OCI-LY7 (cell line): ENCODE measurements at regions not wholly inside any gene's neighbourhood (a gene's known extent, or its start where the extent isn't known, plus 50 kb on each side); places are given as distances from the start of the nearest gene placed in this dataset.

Source experiments
- BruUV-seq: library from RNA; stranded (reverse); fragments of 400-500 nt; replicated peaks from 2 replicates; lab custom pipeline; 2021; lab: Mats Ljungman, UMichigan
- CTCF ChIA-PET: fragments of 300-600 bp; sonication (Branson Sonifier 250); formaldehyde crosslinking; loops from one replicate; lab custom pipeline; 2022; ENCODE audit warnings: antibody characterized with exemption; ENCODE audit not compliant: unreplicated experiment; lab: Charles Lee
- POLR2A ChIA-PET: fragments of 300-600 bp; sonication (Branson Sonifier 250); formaldehyde crosslinking; loops from one replicate; lab custom pipeline; 2022; ENCODE audit warnings: antibody characterized with exemption; lab: Charles Lee
- DNase-seq: peaks from one replicate; pipeline ENCODE4 v3.0.0-alpha.2; 2015; ENCODE audit warnings: low spot score
- H2AFZ ChIP-seq: fragments of 200-600 bp; sonication (generic), shearing (Covaris generic); 2 replicates; pipeline ENCODE4 v1.6.1; 2014; ENCODE audit warnings: mild to moderate bottlenecking, antibody characterized with exemption, low read length, moderate library complexity
- H3K27ac ChIP-seq: fragments of 200-600 bp; sonication (generic); 2 replicates; pipeline ENCODE4 v1.5.1; 2014; ENCODE audit warnings: mixed run types, low read depth, mild to moderate bottlenecking, moderate library complexity, low read length, inconsistent platforms; ENCODE audit not compliant: poor library complexity, severe bottlenecking
- H3K36me3 ChIP-seq: fragments of 200-600 bp; sonication (generic); 2 replicates; pipeline ENCODE4 v1.6.1; 2014; ENCODE audit warnings: mild to moderate bottlenecking, antibody characterized with exemption, low read length, moderate library complexity, mixed read lengths; ENCODE audit not compliant: insufficient read depth
- H3K4me1 ChIP-seq: fragments of 200-600 bp; sonication (generic); 2 replicates; pipeline ENCODE4 v1.5.1; 2014; ENCODE audit warnings: mild to moderate bottlenecking, low read length; ENCODE audit not compliant: insufficient read depth, poor library complexity, severe bottlenecking
- H3K4me2 ChIP-seq: fragments of 200-600 bp; sonication (generic); 2 replicates; pipeline ENCODE4 v1.6.1; 2014; ENCODE audit warnings: mild to moderate bottlenecking, low read length
- H3K4me3 ChIP-seq: fragments of 200-600 bp; sonication (generic); 2 replicates; pipeline ENCODE4 v1.5.1; 2014; ENCODE audit warnings: mild to moderate bottlenecking, low read depth, low read length; ENCODE audit not compliant: poor library complexity, severe bottlenecking
- H3K79me2 ChIP-seq: fragments of 200-600 bp; sonication (generic); 2 replicates; pipeline ENCODE4 v1.6.1; 2016; ENCODE audit warnings: low read depth, mild to moderate bottlenecking, low read length, moderate library complexity, mixed read lengths; ENCODE audit not compliant: insufficient read depth
- H3K9me2 ChIP-seq: fragments of 200-600 bp; sonication (generic); 2 replicates; pipeline ENCODE4 v1.6.1; 2016; ENCODE audit warnings: mild to moderate bottlenecking, low read length, mixed read lengths; ENCODE audit not compliant: insufficient read depth
- H3K9me3 ChIP-seq: fragments of 200-600 bp; sonication (generic); 2 replicates; pipeline ENCODE4 v1.6.1; 2014; ENCODE audit warnings: mild to moderate bottlenecking, mixed run types, low read length, mixed read lengths
- H4K20me1 ChIP-seq: fragments of 200-600 bp; sonication (generic); 2 replicates; pipeline ENCODE4 v1.6.1; 2014; ENCODE audit warnings: mild to moderate bottlenecking, antibody characterized with exemption, low read length, moderate library complexity, mixed read lengths; ENCODE audit not compliant: insufficient read depth
- EZH2phosphoT487 ChIP-seq: fragments of 200-600 bp; sonication (generic); IDR thresholded peaks from 2 replicates; pipeline ENCODE4 v1.6.1; 2018; ENCODE audit warnings: low read depth, borderline replicate concordance, mild to moderate bottlenecking, mixed run types, antibody characterized with exemption, low read length, moderate library complexity, mixed read lengths
- intact Hi-C: fragments of 100-400 bp; cut with micrococcal nuclease; formaldehyde crosslinking; loops from one replicate; pipeline ENCODE4 v1.10.0; 2022; ENCODE audit not compliant: unreplicated experiment
- TF ChIP-seq, protein P1 (sequence below): fragments of 200-600 bp; sonication (generic); conservative IDR thresholded peaks from 2 replicates; pipeline ENCODE4 v1.5.1; 2014; ENCODE audit warnings: mild to moderate bottlenecking, antibody characterized with exemption, low read length, moderate library complexity, mixed read lengths

DNA sequence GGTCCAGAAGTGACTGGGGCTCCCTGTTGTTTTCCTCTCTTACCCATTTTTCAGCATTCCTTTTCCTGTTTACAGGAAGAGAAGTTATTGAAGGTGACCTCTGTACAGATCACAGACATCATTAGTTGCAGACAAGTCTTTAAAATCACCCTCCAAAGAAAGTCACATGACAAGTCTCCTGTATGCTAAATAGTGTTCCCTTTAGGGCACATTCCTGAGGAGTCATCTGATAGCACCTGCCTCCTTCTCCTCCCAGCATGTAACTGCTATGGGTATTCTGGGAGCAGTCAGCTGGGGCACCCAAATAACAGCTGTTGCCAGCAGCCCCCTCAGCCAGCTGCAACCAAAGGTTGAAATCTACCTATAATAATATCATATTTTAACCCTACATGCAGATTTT is 200.6 kb downstream of the PTGER3 start:
- POLR2A ChIA-PET, result interaction anchor here (0.6 to 1.0 kb wide), 2 partner anchors 25 to 189 kb away, joined by 3 read pairs; no protein-coding TSS in a partner anchor
- no TSS peak for BruUV-seq

DNA sequence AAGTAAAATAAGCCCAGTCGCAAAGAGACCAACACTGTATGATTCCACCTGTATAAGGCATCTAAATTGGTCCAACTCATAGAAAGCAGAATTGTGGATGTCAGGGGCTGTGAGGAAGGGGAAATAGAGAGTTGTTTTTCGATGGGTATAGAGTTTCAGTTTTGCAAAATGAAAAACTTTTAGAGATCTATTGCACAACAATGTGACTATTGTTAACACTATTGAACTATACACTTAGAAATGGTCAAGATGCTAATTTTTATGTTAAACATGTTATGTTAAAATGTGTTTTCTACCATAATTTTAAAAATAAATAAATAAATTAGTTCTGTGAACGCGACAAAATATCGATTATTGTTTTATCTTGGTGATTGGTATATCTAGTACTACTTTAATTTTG is 192.4 kb downstream of the PTGER3 start:
- TF ChIP-seq, protein P1, sequence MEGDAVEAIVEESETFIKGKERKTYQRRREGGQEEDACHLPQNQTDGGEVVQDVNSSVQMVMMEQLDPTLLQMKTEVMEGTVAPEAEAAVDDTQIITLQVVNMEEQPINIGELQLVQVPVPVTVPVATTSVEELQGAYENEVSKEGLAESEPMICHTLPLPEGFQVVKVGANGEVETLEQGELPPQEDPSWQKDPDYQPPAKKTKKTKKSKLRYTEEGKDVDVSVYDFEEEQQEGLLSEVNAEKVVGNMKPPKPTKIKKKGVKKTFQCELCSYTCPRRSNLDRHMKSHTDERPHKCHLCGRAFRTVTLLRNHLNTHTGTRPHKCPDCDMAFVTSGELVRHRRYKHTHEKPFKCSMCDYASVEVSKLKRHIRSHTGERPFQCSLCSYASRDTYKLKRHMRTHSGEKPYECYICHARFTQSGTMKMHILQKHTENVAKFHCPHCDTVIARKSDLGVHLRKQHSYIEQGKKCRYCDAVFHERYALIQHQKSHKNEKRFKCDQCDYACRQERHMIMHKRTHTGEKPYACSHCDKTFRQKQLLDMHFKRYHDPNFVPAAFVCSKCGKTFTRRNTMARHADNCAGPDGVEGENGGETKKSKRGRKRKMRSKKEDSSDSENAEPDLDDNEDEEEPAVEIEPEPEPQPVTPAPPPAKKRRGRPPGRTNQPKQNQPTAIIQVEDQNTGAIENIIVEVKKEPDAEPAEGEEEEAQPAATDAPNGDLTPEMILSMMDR, result no peak
- no peak for TF ChIP-seq EZH2phosphoT487

More for the DNA sequence above, 200.6 kb downstream of the PTGER3 start:
- TF ChIP-seq, protein P1, result no peak
- no peak for TF ChIP-seq EZH2phosphoT487
- CTCF ChIA-PET, result no interaction called here
- Histone ChIP-seq H3K9me2 (no peaks in the 10 kb centered on the region), H4K20me1 (no peaks in the 10 kb centered on the region), H3K4me3 (no peak overlapping the region), H3K4me1 (no peaks in the 10 kb centered on the region), H3K9me3 (no peaks in the 10 kb centered on the region), H3K36me3 (no peaks in the 10 kb centered on the region), H2AFZ (no peak overlapping the region), H3K4me2 (no peak overlapping the region), H3K27ac (no peak overlapping the region), H3K79me2 (no peaks in the 10 kb centered on the region)
- DNase-seq, result no peak
- intact Hi-C loops, result no loop called here

DNA sequence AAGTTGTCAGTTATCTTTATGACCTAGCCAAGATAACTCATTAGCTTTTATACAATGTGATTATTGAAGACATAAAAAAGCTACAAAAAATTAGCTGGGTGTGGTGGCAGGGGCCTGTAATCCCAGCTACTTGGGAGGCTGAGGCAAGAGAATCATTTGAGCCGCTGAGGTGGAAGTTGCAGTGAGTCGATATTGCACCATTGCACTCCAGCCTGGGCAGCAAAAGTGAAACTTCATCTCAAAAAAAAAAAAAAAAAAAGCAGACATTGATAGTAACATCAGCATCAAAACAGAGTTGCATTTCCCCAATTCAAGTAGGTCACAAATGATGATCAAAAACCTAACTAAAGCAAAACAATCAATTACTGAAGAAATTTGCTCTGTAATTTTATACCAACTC is 191.4 kb downstream of the PTGER3 start:
- Histone ChIP-seq H3K4me3 (no peak overlapping the region), H3K4me2 (no peak overlapping the region), H3K36me3 (no peaks in the 10 kb centered on the region), H3K27ac (no peak overlapping the region), H3K9me3 (no peaks in the 10 kb centered on the region), H3K4me1 (no peaks in the 10 kb centered on the region), H3K9me2 (no peaks in the 10 kb centered on the region), H3K79me2 (no peaks in the 10 kb centered on the region), H2AFZ (no peak overlapping the region), H4K20me1 (no peaks in the 10 kb centered on the region)
- DNase-seq, result no peak
- intact Hi-C loops, result no loop called here
- no peak for TF ChIP-seq EZH2phosphoT487
- TF ChIP-seq, protein P1, result no peak
- BruUV-seq, result no TSS peak
- POLR2A ChIA-PET, result no interaction called here
- CTCF ChIA-PET, result no interaction called here

More for the DNA sequence above, 192.4 kb downstream of the PTGER3 start:
- no peak for DNase-seq
- Histone ChIP-seq H3K9me2 (no peaks in the 10 kb centered on the region), H2AFZ (no peak overlapping the region), H3K4me3 (no peak overlapping the region), H3K36me3 (no peaks in the 10 kb centered on the region), H3K4me1 (no peaks in the 10 kb centered on the region), H3K27ac (no peak overlapping the region), H3K4me2 (no peak overlapping the region), H3K9me3 (no peaks in the 10 kb centered on the region), H3K79me2 (no peaks in the 10 kb centered on the region), H4K20me1 (no peaks in the 10 kb centered on the region)
- ChIA-PET CTCF (no interaction called here), POLR2A (no interaction called here)
- intact Hi-C loops, result no loop called here
- BruUV-seq, result no TSS peak
